Activated CD8-positive, alpha-beta T cell treated with anti-CD3 and anti-CD28 coated beads for 36 hours (primary cell): ENCODE measurements at regions not wholly inside any gene's neighbourhood (a gene's known extent, or its start where the extent isn't known, plus 50 kb on each side); places are given as distances from the start of the nearest gene placed in this dataset.

Experiments
- ATAC-seq: fragments of 200-7000 bp; cut with Tn5 transposase; one replicate; pipeline ENCODE4 v1.10.0; 2021; ENCODE audit warnings: mild to moderate bottlenecking, moderate library complexity
- CTCF ChIA-PET: fragments of 350-600 bp; sonication (Branson Sonifier 250); formaldehyde crosslinking; loops from one replicate; lab custom pipeline; 2021; ENCODE audit warnings: antibody characterized with exemption; lab: Charles Lee
- POLR2A ChIA-PET: fragments of 350-600 bp; sonication (Branson Sonifier 250); formaldehyde crosslinking; loops from one replicate; lab custom pipeline; 2021; ENCODE audit warnings: antibody characterized with exemption; lab: Charles Lee
- DNase-seq: peaks from one replicate; pipeline ENCODE4 v3.0.0-alpha.2; 2020
- H3K27ac Mint-ChIP-seq: one replicate; pipeline ENCODE4 v1.8.0; 2021; ENCODE audit warnings: mild to moderate bottlenecking, mixed read lengths
- H3K27me3 Mint-ChIP-seq: one replicate; pipeline ENCODE4 v1.8.0; 2021; ENCODE audit warnings: mixed read lengths
- H3K36me3 Mint-ChIP-seq: one replicate; pipeline ENCODE4 v1.8.0; 2021; ENCODE audit warnings: low read depth, mixed read lengths
- H3K4me1 Mint-ChIP-seq: one replicate; pipeline ENCODE4 v1.8.0; 2021; ENCODE audit warnings: low read depth, mixed read lengths
- H3K4me3 Mint-ChIP-seq: one replicate; pipeline ENCODE4 v1.8.0; 2021; ENCODE audit warnings: mild to moderate bottlenecking, moderate library complexity, mixed read lengths
- H3K9me3 Mint-ChIP-seq: one replicate; pipeline ENCODE4 v1.8.0; 2021; ENCODE audit warnings: mixed read lengths
- CTCF ChIP-seq: fragments of 200-600 bp; IDR thresholded peaks from one replicate; pipeline ENCODE4 v1.8.0; 2022; ENCODE audit warnings: antibody characterized with exemption, mild to moderate bottlenecking
- intact Hi-C: fragments of 100-400 bp; cut with micrococcal nuclease; formaldehyde crosslinking; loops from one replicate; pipeline ENCODE4 v1.10.0; 2022

GRCh38 chr6:5906842-5907241 is 99.9 kb downstream of the NRN1 start:
- POLR2A ChIA-PET, result no interaction called here
- intact Hi-C loops, result no loop called here
- DNase-seq (no peak), ATAC-seq (no peak)
- no peaks in the 10 kb centered on the region for H3K4me1 Mint-ChIP-seq
- no peak overlapping the region for H3K4me3 Mint-ChIP-seq
- no peaks in the 10 kb centered on the region for H3K36me3 Mint-ChIP-seq
- H3K9me3 Mint-ChIP-seq, result no peaks in the 10 kb centered on the region
- H3K27ac Mint-ChIP-seq, result no peak overlapping the region
- no peak for TF ChIP-seq CTCF
- H3K27me3 Mint-ChIP-seq, result no peaks in the 10 kb centered on the region
- CTCF ChIA-PET, result no interaction called here

- ATAC-seq, result no peak
- POLR2A ChIA-PET, result no interaction called here
- CTCF ChIA-PET, result no interaction called here
- Mint-ChIP-seq H3K36me3 (no peaks in the 10 kb centered on the region), H3K27ac (no peak overlapping the region), H3K9me3 (no peaks in the 10 kb centered on the region), H3K4me1 (no peaks in the 10 kb centered on the region), H3K4me3 (no peak overlapping the region), H3K27me3 (no peaks in the 10 kb centered on the region)
- DNase-seq, result no peak
- no peak for TF ChIP-seq CTCF
- intact Hi-C loops, result no loop called here
These were observed 100.4 kb downstream of the NRN1 start for GRCh38 chr6:5906340-5906670.

- CTCF ChIA-PET, result interaction anchor here (1.0 kb wide), 1 partner anchor 90 kb away, joined by 3 read pairs; no protein-coding TSS in a partner anchor
- Mint-ChIP-seq H3K4me3 (no peak overlapping the region), H3K27me3 (no peaks in the 10 kb centered on the region), H3K36me3 (no peaks in the 10 kb centered on the region), H3K27ac (no peak overlapping the region), H3K9me3 (no peaks in the 10 kb centered on the region), H3K4me1 (no peaks in the 10 kb centered on the region)
- POLR2A ChIA-PET, result no interaction called here
- ATAC-seq (no peak), DNase-seq (no peak)
- intact Hi-C loops, result no loop called here
- TF ChIP-seq CTCF, result no peak
These were observed 101.0 kb downstream of the NRN1 start for GRCh38 chr6:5905431-5906339.

- ATAC-seq, result no peak
- intact Hi-C loops, result no loop called here
- no peak for DNase-seq
- POLR2A ChIA-PET, result no interaction called here
- H3K27me3 Mint-ChIP-seq, result no peaks in the 10 kb centered on the region
- no peaks in the 10 kb centered on the region for H3K4me1 Mint-ChIP-seq
- H3K9me3 Mint-ChIP-seq, result no peaks in the 10 kb centered on the region
- no peaks in the 10 kb centered on the region for H3K36me3 Mint-ChIP-seq
- CTCF ChIA-PET, result interaction anchor here (1.0 kb wide), 1 partner anchor 91 kb away, joined by 3 read pairs; no protein-coding TSS in a partner anchor
- H3K27ac Mint-ChIP-seq, result no peak overlapping the region
- no peak overlapping the region for H3K4me3 Mint-ChIP-seq
- TF ChIP-seq CTCF, result no peak
These were observed 102.2 kb downstream of the NRN1 start for GRCh38 chr6:5904532-5904931.

GRCh38 chr6:5899216-5900045 is 107.3 kb downstream of the NRN1 start:
- no peak for TF ChIP-seq CTCF
- H3K27me3 Mint-ChIP-seq, result no peaks in the 10 kb centered on the region
- no peak overlapping the region for H3K27ac Mint-ChIP-seq
- POLR2A ChIA-PET, result no interaction called here
- H3K4me1 Mint-ChIP-seq, result no peaks in the 10 kb centered on the region
- no peaks in the 10 kb centered on the region for H3K36me3 Mint-ChIP-seq
- no peak overlapping the region for H3K4me3 Mint-ChIP-seq
- no peak for ATAC-seq
- H3K9me3 Mint-ChIP-seq, result no peaks in the 10 kb centered on the region
- no peak for DNase-seq
- CTCF ChIA-PET, result interaction anchor here (1.6 kb wide), 1 partner anchor 81 kb away, joined by 3 read pairs; no protein-coding TSS in a partner anchor
- intact Hi-C loops, result no loop called here
